HG02763 (cell line): ENCODE measurements at regions not wholly inside any gene's neighbourhood (a gene's known extent, or its start where the extent isn't known, plus 50 kb on each side); places are given as distances from the start of the nearest gene placed in this dataset.
"Not testable (repeated sequence)": the region's sequence is repeated elsewhere in the genome, so short reads cannot be mapped to it uniquely, and the experiment has no call there.

Experiments
- ATAC-seq: cut with Tn5 transposase; IDR thresholded peaks from one replicate; pipeline ENCODE4 v1.9.1; 2021; ENCODE audit warnings: mild to moderate bottlenecking, moderate library complexity; ENCODE audit not compliant: unreplicated experiment

DNA sequence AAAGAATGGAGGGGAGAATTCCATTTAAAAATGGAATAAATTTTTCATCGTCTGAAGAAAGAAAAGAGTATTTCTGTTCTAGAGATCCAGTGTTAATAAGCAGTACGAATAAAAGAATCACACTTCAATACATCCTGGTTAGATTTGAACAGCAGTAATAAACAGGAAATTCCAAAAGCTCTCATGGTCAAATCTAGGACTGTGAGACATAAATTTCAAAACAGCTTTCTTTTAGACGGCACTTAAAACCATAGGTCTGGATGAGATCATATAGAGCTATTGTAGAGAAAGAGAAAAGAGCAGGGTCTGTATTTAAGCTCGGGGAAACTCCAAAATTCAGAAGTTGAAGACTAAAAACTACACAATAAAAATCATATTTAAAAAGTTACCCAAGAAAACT is 1006.9 kb upstream of the CTNND2 start:
- ATAC-seq: no peak

GRCh38 chr5:12910641-12911040 is 1006.4 kb upstream of the CTNND2 start:
- ATAC-seq: no peak

DNA sequence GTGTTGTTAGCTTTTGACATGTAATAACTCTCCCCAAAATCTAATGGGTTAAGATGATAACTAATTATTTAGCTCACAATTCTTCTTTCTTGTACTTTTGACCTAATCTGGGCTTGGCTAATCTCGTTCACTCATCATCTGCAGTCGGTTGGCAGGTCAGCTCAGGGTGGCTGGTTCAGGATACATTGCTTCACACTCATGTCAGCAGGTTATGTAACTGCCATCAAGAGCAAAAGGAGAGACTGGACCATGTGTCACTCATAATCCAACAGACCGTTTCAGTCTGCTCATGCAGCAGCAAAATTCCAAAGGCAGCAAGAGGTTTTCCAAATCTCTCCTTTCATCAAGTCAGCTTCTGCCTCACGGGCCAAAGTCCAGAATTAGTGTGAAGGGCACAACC is 998.4 kb upstream of the CTNND2 start:
- no peak for ATAC-seq

DNA sequence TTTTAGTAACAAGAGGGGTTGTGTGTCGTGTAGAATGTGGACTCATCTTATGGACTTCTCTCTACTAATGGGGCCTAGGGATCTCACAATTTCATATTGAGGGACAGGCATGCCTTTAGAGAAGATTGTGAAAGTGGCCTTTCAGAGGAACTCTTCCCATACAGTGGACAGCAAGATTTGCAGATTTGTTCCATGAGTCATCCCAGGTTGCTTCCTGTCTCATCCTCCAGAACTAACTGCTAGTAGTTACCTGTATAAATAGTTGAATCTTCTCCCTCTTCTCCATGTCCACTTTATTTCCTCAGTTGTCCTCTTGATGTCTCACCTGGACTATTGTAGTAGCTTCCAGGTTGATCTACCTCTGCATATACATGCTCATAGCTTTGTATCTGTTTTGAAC is 997.5 kb upstream of the CTNND2 start:
- no peak for ATAC-seq

DNA sequence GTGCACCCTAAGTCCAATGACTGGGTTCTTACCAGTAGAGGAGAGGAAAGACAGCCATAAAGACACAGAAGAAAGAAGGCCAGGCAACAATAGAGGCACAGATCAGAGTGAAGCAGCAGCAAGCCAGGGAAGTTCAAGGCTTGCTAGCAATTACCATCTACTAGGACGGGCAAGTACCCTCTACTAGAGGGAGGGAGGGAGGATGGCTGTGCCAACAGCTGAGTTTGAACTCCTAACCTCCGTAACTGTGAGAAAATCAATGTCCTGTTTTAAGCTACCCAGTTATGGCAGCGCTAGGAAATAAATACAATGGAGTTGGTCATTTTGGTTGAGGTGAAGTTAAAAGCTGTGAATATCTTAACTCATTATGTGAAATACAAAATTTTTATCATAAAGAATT is 991.8 kb upstream of the CTNND2 start:
- no peak for ATAC-seq

- ATAC-seq: no peak
These were observed 980.8 kb upstream of the CTNND2 start for GRCh38 chr5:12885018-12885417.

DNA sequence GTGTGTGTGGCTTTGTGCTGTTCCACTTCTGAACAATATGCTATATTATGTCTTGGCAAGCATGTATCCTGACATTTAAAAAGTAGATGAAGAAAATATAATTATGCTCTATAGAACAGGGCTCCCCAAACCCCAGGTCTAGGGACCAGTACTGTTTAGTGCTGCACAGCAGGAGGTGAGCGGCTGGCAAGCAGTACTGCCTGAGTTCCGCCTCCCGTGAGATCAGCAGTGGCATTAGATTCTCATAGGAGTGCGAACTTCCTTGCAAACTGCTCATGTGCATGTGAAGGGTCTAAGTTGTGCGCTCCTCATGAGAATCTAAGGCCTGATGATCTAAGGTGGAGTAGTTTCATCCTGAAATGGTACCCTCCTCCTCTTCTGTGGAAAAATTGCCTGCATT is 979.1 kb upstream of the CTNND2 start:
- no peak for ATAC-seq

- no peak for ATAC-seq
These were observed 972.5 kb upstream of the CTNND2 start for GRCh38 chr5:12876541-12877298.

GRCh38 chr5:12870872-12871539 is 966.8 kb upstream of the CTNND2 start:
- no peak for ATAC-seq

DNA sequence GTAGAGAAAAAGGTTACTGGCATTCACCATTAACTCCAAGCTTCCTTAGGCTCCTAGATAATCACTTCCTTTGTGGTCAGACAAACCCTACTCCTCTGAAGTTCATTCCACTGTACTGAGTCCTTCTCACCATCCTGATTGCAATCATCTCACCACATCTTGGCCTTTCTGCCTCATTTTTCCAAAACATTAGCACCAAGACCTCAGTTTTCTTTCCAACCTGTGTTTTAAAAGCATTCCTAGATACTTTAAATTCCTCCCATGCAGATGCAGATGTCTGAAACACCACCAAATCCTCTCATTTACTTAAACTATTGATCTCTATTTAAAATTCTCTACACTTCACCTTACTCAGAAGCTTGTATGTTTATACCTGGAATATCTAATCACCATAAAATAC is 961.3 kb upstream of the CTNND2 start:
- no peak for ATAC-seq

GRCh38 chr5:12861886-12862654 is 957.8 kb upstream of the CTNND2 start:
- ATAC-seq: no peak

DNA sequence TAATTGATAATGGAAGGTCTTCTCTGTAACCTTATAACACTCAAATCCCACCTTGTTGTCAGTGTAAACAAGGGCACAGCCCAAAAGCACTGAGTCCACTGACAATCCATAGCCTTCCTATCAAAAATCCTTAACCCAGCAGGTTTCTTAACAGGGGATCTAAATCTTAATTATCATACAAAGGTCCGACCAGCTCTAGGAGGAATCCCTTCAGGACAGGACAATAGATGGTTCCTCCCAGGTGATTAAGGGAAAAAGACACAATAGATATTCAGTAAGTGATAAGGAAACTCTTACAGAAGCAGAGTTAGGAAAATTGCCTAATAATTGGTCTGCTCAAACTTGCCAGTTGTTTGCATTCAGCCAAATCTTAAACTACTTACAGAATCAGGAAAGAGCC is 951.9 kb upstream of the CTNND2 start:
- not testable (repeated sequence) for ATAC-seq

DNA sequence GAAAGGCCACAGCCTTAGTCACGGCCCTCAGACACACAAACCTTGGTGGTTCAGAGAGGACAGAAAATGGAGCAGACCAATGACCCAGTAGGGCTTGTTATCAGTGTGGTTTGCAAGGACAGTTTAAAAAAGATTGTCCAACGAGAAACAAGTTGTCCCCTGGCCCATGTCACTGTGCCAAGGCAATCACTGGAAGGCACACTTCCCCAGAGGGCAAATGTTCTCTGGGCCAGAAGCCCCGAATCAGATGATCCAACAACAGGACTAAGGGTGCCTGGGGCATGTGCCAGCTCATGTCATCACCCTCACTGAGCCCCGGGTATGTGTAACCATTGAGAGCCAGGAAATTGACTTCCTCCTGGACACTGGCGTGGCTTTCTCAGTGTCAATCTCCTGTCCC is 950.1 kb upstream of the CTNND2 start:
- ATAC-seq: no peak

DNA sequence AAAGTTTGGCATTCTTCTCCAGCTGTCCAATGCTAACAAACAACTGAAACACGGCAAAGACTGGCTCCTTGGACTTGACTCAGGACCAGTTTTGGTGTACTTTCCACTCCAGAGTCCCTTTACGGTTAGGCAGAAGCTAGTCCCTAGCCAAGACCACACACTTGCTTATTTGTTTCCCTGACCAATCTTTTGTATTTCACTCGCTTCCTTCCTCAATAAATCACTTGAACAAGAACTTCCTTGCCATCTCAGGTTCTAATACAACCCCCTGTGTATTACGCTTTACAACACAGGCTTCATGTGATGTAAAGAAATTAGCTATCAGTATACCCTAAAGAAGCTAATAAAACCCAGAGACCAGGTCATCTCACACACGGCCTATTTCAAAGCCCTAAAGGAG is 947.5 kb upstream of the CTNND2 start:
- no peak for ATAC-seq

GRCh38 chr5:12848709-12849108 is 944.5 kb upstream of the CTNND2 start:
- no peak for ATAC-seq

DNA sequence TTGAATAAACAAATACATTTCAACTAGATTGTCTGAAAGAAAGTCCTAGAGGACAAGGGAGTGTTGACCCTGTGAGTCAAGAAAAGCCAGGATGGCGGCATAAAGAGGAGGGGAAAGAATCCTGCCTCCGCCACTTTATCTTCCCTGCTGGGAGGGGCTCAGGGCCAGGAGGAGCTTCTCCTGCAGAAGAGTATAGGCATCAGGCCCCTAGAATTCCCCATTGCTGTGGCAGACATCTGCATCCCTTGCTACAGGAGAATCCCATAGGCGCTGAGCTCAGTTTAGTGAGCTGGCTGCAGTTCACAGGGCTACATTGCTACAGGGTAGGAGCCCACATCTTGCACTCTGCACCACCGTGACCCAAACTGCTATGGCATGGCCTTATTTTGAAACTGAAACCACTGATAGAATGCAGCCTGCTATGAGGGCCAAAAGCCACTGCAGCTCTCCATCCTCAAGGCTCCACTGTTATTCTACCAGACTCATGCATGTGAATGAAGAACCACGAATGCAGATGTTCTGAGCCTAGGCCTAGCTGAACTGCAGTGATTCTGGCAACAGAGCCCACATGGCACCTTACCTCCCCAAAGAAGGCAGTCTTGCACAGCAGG is 941.4 kb upstream of the CTNND2 start:
- no peak for ATAC-seq

GRCh38 chr5:12840972-12841371 is 936.7 kb upstream of the CTNND2 start:
- no peak for ATAC-seq

DNA sequence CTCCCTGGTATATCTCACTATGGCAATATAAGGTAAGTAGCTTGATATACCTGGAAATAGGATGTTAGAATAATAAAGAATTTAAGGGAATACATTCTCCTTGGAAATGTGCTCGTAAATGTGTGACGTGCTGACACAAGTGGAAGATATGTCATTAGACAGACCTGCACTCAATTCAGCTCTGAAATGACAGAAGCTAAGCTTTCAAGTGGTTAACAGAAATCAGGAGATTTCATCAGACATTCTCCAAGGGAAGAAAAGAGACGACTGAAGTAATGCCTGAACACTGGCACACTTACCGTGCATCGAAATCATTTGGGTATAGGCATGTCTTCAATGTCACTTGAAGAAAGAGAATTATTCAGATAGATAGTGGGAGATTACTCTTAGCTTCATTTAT is 933.3 kb upstream of the CTNND2 start:
- no peak for ATAC-seq

- ATAC-seq: no peak
These were observed 920.9 kb upstream of the CTNND2 start for GRCh38 chr5:12825163-12825562.

GRCh38 chr5:12805165-12805698 is 901.0 kb upstream of the CTNND2 start:
- no peak for ATAC-seq

- no peak for ATAC-seq
These were observed 894.9 kb upstream of the CTNND2 start for GRCh38 chr5:12799165-12799564.
